Liver (tissue), 3 donors: ENCODE measurements at regions not wholly inside any gene's neighbourhood (a gene's known extent, or its start where the extent isn't known, plus 50 kb on each side); places are given as distances from the start of the nearest gene placed in this dataset.

Experiments used
- ATF3 ChIP-seq: IDR thresholded peaks from 2 replicates; pipeline ENCODE4 v1.6.1; 2016; ENCODE audit warnings: antibody characterized with exemption
- CTCF ChIP-seq: fragments of 150-350 bp; IDR thresholded peaks from 2 replicates; pipeline ENCODE4 v1.5.1; 2017; ENCODE audit warnings: improper control_type of control experiment, low read depth, low read length; ENCODE audit not compliant: missing input control
- FOXA2 ChIP-seq: IDR thresholded peaks from 2 replicates; pipeline ENCODE4 v1.6.1; 2016; ENCODE audit warnings: antibody characterized with exemption
- GABPA ChIP-seq, 2 donors: IDR thresholded peaks in 1 of 2; conservative IDR thresholded peaks in 1 of 2; 2 replicates each; pipeline ENCODE4 v1.6.1; 2016; ENCODE audit warnings: antibody characterized with exemption in 2 of 2, mild to moderate bottlenecking in 1 of 2, moderate library complexity in 1 of 2
- TAF1 ChIP-seq: conservative IDR thresholded peaks from 2 replicates; pipeline ENCODE4 v1.6.1; 2016; ENCODE audit warnings: antibody characterized with exemption, mild to moderate bottlenecking
- donor health status: healthy.
- donor health status: healthy.

GRCh38 chr6:156114541-156114940, 658.9 kb upstream of the NOX3 start:
- TF ChIP-seq GABPA (IDR thresholded peaks at IDR 0.05 in 1 of 2, conservative IDR thresholded peaks at IDR 0.05 in 1 of 2) (no peak), ATF3 (no peak), CTCF (no peak), FOXA2 (no peak), TAF1 (no peak)
